Ishikawa (cell line): ENCODE measurements at regions not wholly inside any gene's neighbourhood (a gene's known extent, or its start where the extent isn't known, plus 50 kb on each side); places are given as distances from the start of the nearest gene placed in this dataset.

Experiments used
- RAD21 ChIP-seq: IDR thresholded peaks from 2 replicates; pipeline ENCODE4 v1.6.1; 2012; ENCODE audit warnings: low read depth
- REST ChIP-seq: IDR thresholded peaks from 2 replicates; pipeline ENCODE4 v1.6.1; 2012; ENCODE audit warnings: low read depth, mild to moderate bottlenecking

- no peak for TF ChIP-seq REST
- TF ChIP-seq RAD21: no peak
Observed at GRCh38 chr10:124219655-124220054, 126.3 kb upstream of the CHST15 start.
